GM19351 (cell line): ENCODE measurements at regions not wholly inside any gene's neighbourhood (a gene's known extent, or its start where the extent isn't known, plus 50 kb on each side); places are given as distances from the start of the nearest gene placed in this dataset.

Experiments
- ATAC-seq: cut with Tn5 transposase; IDR thresholded peaks from one replicate; pipeline ENCODE4 v1.9.1; 2021; ENCODE audit warnings: mild to moderate bottlenecking, moderate library complexity; ENCODE audit not compliant: unreplicated experiment

DNA sequence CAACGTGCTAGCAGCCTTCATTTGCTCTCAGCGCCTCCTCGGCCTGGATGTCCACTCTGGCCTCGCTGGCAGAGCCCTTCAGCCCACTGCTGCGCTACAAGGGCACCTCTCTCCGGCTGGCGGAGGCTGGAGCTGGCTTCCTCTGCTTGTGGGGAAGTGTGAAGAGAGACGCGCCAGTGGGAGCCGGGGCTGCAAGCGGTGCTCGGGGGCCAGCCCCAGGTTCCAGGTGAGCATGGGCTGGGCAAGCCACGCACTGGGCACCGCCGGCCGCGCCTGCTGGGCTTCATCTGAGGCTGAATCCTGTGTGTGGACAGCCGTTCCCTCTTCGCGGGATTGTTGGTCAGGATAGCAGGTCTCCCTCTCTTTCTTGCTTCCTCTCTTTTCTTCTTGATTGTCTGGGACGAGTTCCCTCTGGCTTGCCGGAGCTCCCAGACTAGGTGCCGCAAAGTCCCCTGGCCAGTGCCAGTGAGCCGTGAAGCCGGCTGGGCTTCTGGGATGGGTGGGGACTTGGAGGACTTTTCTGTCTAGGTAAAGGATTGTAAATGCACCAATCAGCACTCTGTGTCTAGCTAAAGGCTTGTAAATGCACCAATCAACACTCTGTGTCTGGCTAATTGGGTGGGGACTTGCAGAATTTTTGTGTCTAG lies 165.0 kb downstream of the HEPH start:
- no peak for ATAC-seq

DNA sequence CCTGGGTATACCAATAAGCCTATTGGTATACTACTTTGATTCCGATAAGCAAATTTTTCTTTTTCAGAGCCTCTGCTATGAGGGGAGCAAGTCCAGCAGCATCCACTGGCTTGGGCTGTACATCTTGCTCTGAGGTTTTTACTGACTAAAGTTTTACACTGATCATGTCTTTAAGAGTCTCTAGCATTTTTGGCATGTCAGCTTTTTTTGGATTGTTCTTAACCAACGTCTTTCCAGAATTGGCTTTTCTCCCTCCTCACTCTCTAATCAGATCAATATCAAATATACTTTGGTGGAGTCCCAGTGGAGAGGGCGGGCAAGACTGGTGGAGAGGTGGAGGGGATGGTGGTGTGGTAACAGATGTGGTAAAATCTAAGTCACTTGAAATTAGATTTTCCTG lies 196.8 kb downstream of the HEPH start:
- ATAC-seq: no peak

DNA sequence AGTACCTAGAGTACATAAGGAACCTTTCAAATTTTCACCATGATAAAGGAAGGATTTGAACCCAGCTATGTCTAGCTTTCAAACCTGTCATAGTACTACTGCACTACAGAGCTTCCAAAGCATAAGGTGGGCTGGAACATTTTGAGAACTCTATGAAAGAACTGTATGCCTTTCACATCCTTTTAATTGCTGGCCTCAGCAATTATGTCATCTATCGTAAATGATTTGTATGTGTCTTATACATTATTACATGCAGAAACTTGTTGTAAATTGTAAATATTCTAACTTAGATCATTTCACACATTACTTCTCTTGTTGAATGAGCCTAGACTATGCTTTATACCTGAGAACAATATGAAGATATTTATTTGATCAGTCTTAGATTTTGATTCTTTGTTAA lies 220.7 kb downstream of the HEPH start:
- no peak for ATAC-seq

DNA sequence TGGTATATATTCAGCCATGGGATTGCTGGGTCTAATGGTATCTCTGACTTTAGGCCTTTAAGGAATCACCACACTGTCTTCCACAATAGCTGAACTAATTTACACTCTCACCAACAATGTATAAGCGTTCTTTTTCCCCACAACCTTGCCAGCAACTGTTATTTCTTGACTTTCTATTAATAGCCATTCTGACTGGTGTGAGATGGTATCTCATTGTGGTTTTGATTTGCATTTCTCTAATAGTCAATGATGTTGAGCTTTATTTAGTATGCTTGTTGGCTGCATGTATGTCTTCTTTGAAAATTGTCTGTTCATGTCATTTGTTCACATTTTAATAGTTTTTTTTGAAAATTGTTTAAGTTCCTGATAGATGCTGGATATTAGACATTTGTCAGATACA lies 235.2 kb downstream of the HEPH start:
- no peak for ATAC-seq

GRCh38 chrX:66402165-66402564 lies 236.7 kb downstream of the EDA2R start:
- ATAC-seq: no peak

DNA sequence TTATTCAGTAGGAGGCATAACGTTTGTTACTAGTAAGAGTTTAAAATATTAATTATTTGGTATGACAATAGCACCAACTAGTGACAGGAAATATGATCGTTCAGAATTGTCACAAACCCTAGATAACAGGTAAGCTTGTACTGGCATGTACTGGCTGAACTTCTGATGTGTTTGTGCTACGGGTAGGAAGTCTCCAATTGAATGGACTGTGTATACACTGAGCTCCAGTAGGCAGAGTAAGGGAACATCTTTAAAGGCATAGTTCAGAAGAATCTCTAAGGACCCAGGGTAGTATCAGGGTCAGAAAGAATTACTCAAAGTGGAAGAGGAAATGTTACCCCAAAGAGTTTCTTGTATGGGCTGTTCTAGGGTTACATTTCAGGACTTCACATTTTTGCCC lies 230.4 kb downstream of the EDA2R start:
- peak; percentile 70 for ATAC-seq

GRCh38 chrX:66410806-66411205 lies 228.1 kb downstream of the EDA2R start:
- no peak for ATAC-seq
